ENCODE measurements at regions not wholly inside any gene's neighbourhood (a gene's known extent, or its start where the extent isn't known, plus 50 kb on each side); places are given as distances from the start of the nearest gene placed in this dataset.

- TF ChIP-seq GATA2 (IDR thresholded peaks at IDR 0.05; ENCODE audit: low read depth, low read length): no peak
- no peak for TF ChIP-seq GATA3 (IDR thresholded peaks at IDR 0.05; ENCODE audit: low read depth, low read length)
Observed at GRCh38 chr2:121140734-121141133, 144.3 kb downstream of the TFCP2L1 start.

All from SH-SY5Y (cell line).